CD4-positive, alpha-beta memory T cell (primary cell): ENCODE measurements at regions not wholly inside any gene's neighbourhood (a gene's known extent, or its start where the extent isn't known, plus 50 kb on each side); places are given as distances from the start of the nearest gene placed in this dataset.

Source experiments
- CTCF ChIA-PET: fragments of 350-600 bp; sonication (Branson Sonifier 250); formaldehyde crosslinking; loops from one replicate; lab custom pipeline; 2021; ENCODE audit warnings: inconsistent platforms; ENCODE audit not compliant: partially characterized antibody; lab: Charles Lee
- POLR2A ChIA-PET: fragments of 350-600 bp; sonication (Branson Sonifier 250); formaldehyde crosslinking; loops from one replicate; lab custom pipeline; 2021; ENCODE audit not compliant: partially characterized antibody; lab: Charles Lee
- DNase-seq, 5 donors: peaks; one replicate each; pipeline versions ENCODE4 v3.0.0 to v3.0.0-alpha.2; 2020 to 2022; ENCODE audit warnings: mixed read lengths in 1 of 5
- H3K27ac ChIP-seq: one replicate; pipeline ENCODE4 v1.7.0; 2013; ENCODE audit warnings: low read depth, low read length
- H3K27me3 ChIP-seq: 2 replicates; pipeline ENCODE4 v1.7.0; 2013; ENCODE audit warnings: mild to moderate bottlenecking, low read length, moderate library complexity; ENCODE audit not compliant: insufficient read depth
- H3K36me3 ChIP-seq: 2 replicates; pipeline ENCODE4 v1.7.0; 2013; ENCODE audit warnings: mild to moderate bottlenecking, low read length, moderate library complexity; ENCODE audit not compliant: insufficient read depth
- H3K4me1 ChIP-seq: 2 replicates; pipeline ENCODE4 v1.7.0; 2013; ENCODE audit warnings: mild to moderate bottlenecking, low read length, moderate library complexity; ENCODE audit not compliant: insufficient read depth
- H3K4me3 ChIP-seq, 2 donors: one replicate each; pipeline ENCODE4 v1.7.0; 2013; ENCODE audit warnings: low read length in 2 of 2, mild to moderate bottlenecking in 1 of 2
- H3K9me3 ChIP-seq, 2 donors: one replicate each; pipeline ENCODE4 v1.7.0; 2013; ENCODE audit warnings: low read length in 2 of 2, control low read depth in 1 of 2; ENCODE audit not compliant: control insufficient read depth in 1 of 2
- H3K27ac Mint-ChIP-seq, 7 donors: one replicate each; pipeline ENCODE4 v1.8.0; 2020 to 2021; ENCODE audit warnings: mixed read lengths in 7 of 7, mild to moderate bottlenecking in 6 of 7, inconsistent platforms in 3 of 7, moderate library complexity in 3 of 7
- H3K27me3 Mint-ChIP-seq, 2 donors: one replicate each; pipeline ENCODE4 v1.8.0; 2020 to 2021; ENCODE audit warnings: mixed read lengths in 2 of 2
- H3K36me3 Mint-ChIP-seq, 2 donors: one replicate each; pipeline ENCODE4 v1.8.0; 2020 to 2021; ENCODE audit warnings: mixed read lengths in 2 of 2, inconsistent platforms in 1 of 2, mild to moderate bottlenecking in 1 of 2
- H3K4me1 Mint-ChIP-seq, 4 donors: one replicate each; pipeline ENCODE4 v1.8.0; 2020 to 2021; ENCODE audit warnings: mixed read lengths in 4 of 4, mild to moderate bottlenecking in 1 of 4
- H3K4me3 Mint-ChIP-seq, 8 donors: one replicate each; pipeline ENCODE4 v1.8.0; 2020 to 2021; ENCODE audit warnings: mixed read lengths in 8 of 8, mild to moderate bottlenecking in 7 of 8, moderate library complexity in 6 of 8, inconsistent platforms in 3 of 8
- H3K9me3 Mint-ChIP-seq, 8 donors: one replicate each; pipeline ENCODE4 v1.8.0; 2020 to 2021; ENCODE audit warnings: mixed read lengths in 8 of 8, mild to moderate bottlenecking in 5 of 8, inconsistent platforms in 3 of 8, moderate library complexity in 1 of 8
- intact Hi-C: fragments of 100-400 bp; cut with micrococcal nuclease; formaldehyde crosslinking; loops from one replicate; pipeline ENCODE4 v1.15.1; 2023

DNA sequence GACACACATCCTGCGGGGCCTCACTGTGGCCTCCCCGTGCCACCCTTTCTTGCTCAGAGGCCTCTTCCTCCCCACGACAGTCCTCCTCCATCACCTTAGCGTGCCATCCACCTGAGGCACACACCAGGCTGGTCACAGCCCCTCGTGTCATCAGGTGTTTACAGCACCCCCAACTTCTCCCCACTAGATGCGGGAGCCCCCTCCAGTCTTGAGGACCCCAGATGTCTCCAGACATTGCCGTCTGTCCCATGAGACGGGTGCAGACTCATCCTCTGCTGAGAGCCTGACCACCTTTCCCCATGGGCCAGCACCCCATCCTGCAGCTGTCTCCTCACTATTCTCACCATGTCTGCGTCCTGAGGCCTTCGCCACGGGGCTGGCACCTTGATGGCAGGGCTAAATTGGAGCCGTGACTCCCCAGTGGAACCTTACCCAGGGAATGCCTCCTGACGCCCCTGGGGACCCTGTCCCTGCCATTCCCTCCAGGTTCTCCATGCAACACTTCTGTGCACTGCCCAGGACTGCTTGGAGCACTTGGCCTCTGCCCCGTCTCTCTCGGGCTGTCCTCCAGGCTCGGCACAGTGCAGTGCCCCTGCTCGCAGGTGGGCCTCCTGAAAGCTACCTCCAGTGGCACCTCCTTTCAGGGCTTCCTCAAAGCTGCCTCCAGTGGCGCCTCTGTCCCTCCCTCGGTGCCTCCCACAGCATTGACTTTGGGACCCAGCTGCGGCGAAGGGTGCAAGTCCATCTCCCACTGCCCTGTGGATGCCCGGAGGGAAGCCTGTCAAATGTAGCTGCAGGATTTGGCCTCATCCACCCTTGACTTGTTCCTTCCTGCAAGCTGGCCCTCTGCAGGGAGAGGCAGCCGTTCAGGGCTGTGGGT, 1386.8 kb downstream of the BRD1 start:
- H3K27me3 Mint-ChIP-seq: no peaks in the 10 kb centered on the region
- H3K4me1 ChIP-seq: no peaks in the 10 kb centered on the region
- no peaks in the 10 kb centered on the region for H3K9me3 ChIP-seq
- intact Hi-C loops: no loop called here
- POLR2A ChIA-PET: no interaction called here
- H3K4me1 Mint-ChIP-seq: no peaks in the 10 kb centered on the region
- no peak overlapping the region for H3K4me3 Mint-ChIP-seq
- no peak overlapping the region for H3K27ac ChIP-seq
- peaks cover 0 to 2% (median 0%) of the 10 kb centered on the region in 8 donors for H3K9me3 Mint-ChIP-seq
- H3K36me3 ChIP-seq: no peaks in the 10 kb centered on the region
- no peak overlapping the region for H3K4me3 ChIP-seq
- no peaks in the 10 kb centered on the region for H3K36me3 Mint-ChIP-seq
- no peaks in the 10 kb centered on the region for H3K27me3 ChIP-seq
- H3K27ac Mint-ChIP-seq: no peak overlapping the region
- CTCF ChIA-PET: no interaction called here
- DNase-seq: no peak

GRCh38 chr22:48440176-48440575, 1387.5 kb downstream of the BRD1 start:
- no peaks in the 10 kb centered on the region for H3K27me3 ChIP-seq
- no peak overlapping the region for H3K4me3 ChIP-seq
- no peak overlapping the region for H3K4me3 Mint-ChIP-seq
- H3K9me3 Mint-ChIP-seq: peaks cover 0 to 2% (median 0%) of the 10 kb centered on the region in 8 donors
- CTCF ChIA-PET: no interaction called here
- no peaks in the 10 kb centered on the region for H3K9me3 ChIP-seq
- H3K27ac ChIP-seq: no peak overlapping the region
- no peaks in the 10 kb centered on the region for H3K4me1 ChIP-seq
- POLR2A ChIA-PET: no interaction called here
- H3K36me3 Mint-ChIP-seq: no peaks in the 10 kb centered on the region
- no peak overlapping the region for H3K27ac Mint-ChIP-seq
- no peaks in the 10 kb centered on the region for H3K27me3 Mint-ChIP-seq
- H3K4me1 Mint-ChIP-seq: no peaks in the 10 kb centered on the region
- no peak for DNase-seq
- intact Hi-C loops: no loop called here
- no peaks in the 10 kb centered on the region for H3K36me3 ChIP-seq

DNA sequence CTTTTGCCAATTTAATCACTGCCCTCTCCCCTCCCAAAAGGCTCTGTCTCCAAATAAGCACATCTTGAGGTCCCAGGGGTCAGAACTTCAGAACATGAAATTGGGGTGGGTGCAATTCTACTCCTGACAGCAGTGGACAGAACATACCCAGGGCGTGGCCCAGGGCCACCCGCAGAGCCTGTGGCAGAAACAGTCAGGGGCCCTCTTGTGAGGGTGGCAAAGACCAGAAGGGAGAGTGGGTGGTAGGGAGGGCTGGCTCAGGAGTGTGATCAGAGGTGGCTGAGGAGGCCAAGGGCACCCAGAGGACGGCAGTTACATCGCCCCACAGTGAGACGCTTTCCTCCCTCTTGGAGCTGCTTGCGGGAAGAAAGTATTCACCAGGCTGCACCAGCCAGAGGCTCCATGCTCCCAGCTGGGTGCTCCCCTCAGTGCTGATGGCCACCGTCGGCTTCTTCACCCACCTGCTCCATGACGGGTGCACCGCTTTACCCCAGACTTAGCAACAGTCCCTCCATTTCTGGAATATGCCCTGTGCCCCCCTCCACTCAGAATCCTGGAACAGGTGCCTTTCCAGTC, 1388.0 kb downstream of the BRD1 start:
- Histone ChIP-seq H3K27me3 (no peaks in the 10 kb centered on the region), H3K4me3 (no peak overlapping the region), H3K9me3 (no peaks in the 10 kb centered on the region), H3K27ac (no peak overlapping the region), H3K36me3 (no peaks in the 10 kb centered on the region), H3K4me1 (no peaks in the 10 kb centered on the region)
- Mint-ChIP-seq H3K27ac (no peak overlapping the region), H3K4me3 (no peak overlapping the region), H3K9me3 (peaks cover 0 to 2% (median 0%) of the 10 kb centered on the region in 8 donors), H3K36me3 (no peaks in the 10 kb centered on the region), H3K27me3 (no peaks in the 10 kb centered on the region), H3K4me1 (no peaks in the 10 kb centered on the region)
- DNase-seq: no peak
- CTCF ChIA-PET: no interaction called here
- POLR2A ChIA-PET: no interaction called here
- intact Hi-C loops: no loop called here

DNA sequence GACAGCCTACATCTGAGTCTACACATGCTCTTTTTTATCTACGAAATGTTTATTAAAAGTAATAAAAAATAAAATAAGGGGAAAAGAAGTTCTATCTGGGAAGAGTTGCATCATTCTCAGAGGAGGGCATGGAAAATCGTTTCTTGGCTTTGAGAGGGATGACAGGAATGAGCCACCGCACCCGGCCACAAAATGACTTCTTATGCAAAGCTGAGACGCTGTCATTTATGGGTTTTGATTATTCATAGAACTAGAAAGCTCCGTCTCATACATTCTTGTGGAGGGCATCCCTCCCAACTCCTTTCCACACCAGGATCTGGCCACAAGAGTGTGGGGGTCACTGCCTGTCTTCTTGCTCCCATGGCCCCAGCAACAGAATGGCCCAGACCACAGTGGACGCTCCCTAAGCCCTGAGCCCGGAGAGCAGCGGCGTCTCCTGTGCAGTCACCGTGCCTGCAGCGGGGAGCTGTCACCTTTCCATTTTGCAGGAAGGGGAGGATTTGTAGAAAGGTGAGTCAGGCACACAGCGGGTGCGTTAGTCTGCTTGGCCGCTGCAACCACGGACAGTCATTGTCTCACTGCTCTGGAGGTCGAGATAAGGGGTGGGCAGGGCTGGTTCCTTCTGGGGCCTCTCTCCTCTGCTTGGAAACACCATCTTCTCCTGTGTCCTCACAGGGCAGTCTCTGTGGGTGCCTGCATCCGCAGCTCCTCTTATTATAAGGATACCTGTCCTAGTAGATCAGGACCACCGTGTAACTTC, 1388.7 kb downstream of the BRD1 start:
- H3K36me3 Mint-ChIP-seq: no peaks in the 10 kb centered on the region
- ChIA-PET CTCF (no interaction called here), POLR2A (no interaction called here)
- H3K27ac Mint-ChIP-seq: no peak overlapping the region
- no peak for DNase-seq
- intact Hi-C loops: no loop called here
- Histone ChIP-seq H3K27ac (no peak overlapping the region), H3K4me3 (no peak overlapping the region), H3K27me3 (no peaks in the 10 kb centered on the region), H3K4me1 (no peaks in the 10 kb centered on the region), H3K36me3 (no peaks in the 10 kb centered on the region), H3K9me3 (no peaks in the 10 kb centered on the region)
- no peak overlapping the region for H3K4me3 Mint-ChIP-seq
- no peaks in the 10 kb centered on the region for H3K4me1 Mint-ChIP-seq
- H3K27me3 Mint-ChIP-seq: no peaks in the 10 kb centered on the region
- peaks cover 0 to 2% (median 0%) of the 10 kb centered on the region in 8 donors for H3K9me3 Mint-ChIP-seq

- Mint-ChIP-seq H3K27ac (peak overlapping the region in 1 of 7 donors; percentile 59), H3K4me1 (no peaks in the 10 kb centered on the region), H3K27me3 (no peaks in the 10 kb centered on the region), H3K4me3 (no peak overlapping the region), H3K36me3 (no peaks in the 10 kb centered on the region), H3K9me3 (peaks cover 0 to 2% (median 0%) of the 10 kb centered on the region in 8 donors)
- Histone ChIP-seq H3K4me3 (no peak overlapping the region), H3K27ac (no peak overlapping the region), H3K4me1 (no peaks in the 10 kb centered on the region), H3K27me3 (no peaks in the 10 kb centered on the region), H3K9me3 (no peaks in the 10 kb centered on the region), H3K36me3 (no peaks in the 10 kb centered on the region)
- ChIA-PET POLR2A (no interaction called here), CTCF (no interaction called here)
- intact Hi-C loops: no loop called here
- DNase-seq: no peak
Observed at GRCh38 chr22:48438096-48438495, 1389.6 kb downstream of the BRD1 start.

- Mint-ChIP-seq H3K4me1 (no peaks in the 10 kb centered on the region), H3K36me3 (no peaks in the 10 kb centered on the region), H3K9me3 (peaks cover 0 to 2% (median 0%) of the 10 kb centered on the region in 8 donors), H3K27me3 (no peaks in the 10 kb centered on the region), H3K4me3 (no peak overlapping the region), H3K27ac (no peak overlapping the region)
- intact Hi-C loops: no loop called here
- ChIA-PET POLR2A (no interaction called here), CTCF (no interaction called here)
- no peaks in the 10 kb centered on the region for H3K36me3 ChIP-seq
- no peak for DNase-seq
- no peaks in the 10 kb centered on the region for H3K27me3 ChIP-seq
- no peaks in the 10 kb centered on the region for H3K9me3 ChIP-seq
- H3K27ac ChIP-seq: no peak overlapping the region
- H3K4me3 ChIP-seq: no peak overlapping the region
- H3K4me1 ChIP-seq: no peaks in the 10 kb centered on the region
Observed at GRCh38 chr22:48436201-48436931, 1391.3 kb downstream of the BRD1 start.

DNA sequence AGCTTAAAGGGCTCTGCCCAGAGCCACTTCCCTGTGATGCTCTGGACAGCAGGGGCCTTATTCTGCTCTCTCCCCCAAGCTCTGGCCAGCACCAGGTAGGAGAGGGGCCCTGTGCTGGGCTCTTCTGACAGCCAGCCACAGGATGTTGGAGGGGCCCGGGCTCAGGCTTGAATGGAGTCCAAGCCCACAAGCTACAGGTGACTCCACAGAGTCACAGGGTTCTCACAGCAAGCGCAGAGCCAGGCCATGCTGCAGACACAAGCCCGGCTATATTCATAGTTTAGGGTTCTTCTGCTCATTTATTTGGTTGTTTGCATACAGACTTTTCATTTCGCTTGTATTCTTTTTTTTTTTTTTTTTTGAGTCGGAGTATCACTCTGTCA, 1392.8 kb downstream of the BRD1 start:
- H3K9me3 ChIP-seq: no peaks in the 10 kb centered on the region
- H3K4me1 Mint-ChIP-seq: no peaks in the 10 kb centered on the region
- H3K27me3 Mint-ChIP-seq: peaks cover 0 to 2% of the 10 kb centered on the region in 2 donors
- DNase-seq: no peak
- no peaks in the 10 kb centered on the region for H3K4me1 ChIP-seq
- POLR2A ChIA-PET: no interaction called here
- CTCF ChIA-PET: no interaction called here
- H3K27ac ChIP-seq: no peak overlapping the region
- H3K27me3 ChIP-seq: no peaks in the 10 kb centered on the region
- intact Hi-C loops: no loop called here
- no peak overlapping the region for H3K4me3 Mint-ChIP-seq
- H3K27ac Mint-ChIP-seq: no peak overlapping the region
- H3K36me3 Mint-ChIP-seq: no peaks in the 10 kb centered on the region
- no peaks in the 10 kb centered on the region for H3K36me3 ChIP-seq
- peaks cover 0 to 2% (median 0%) of the 10 kb centered on the region in 8 donors for H3K9me3 Mint-ChIP-seq
- H3K4me3 ChIP-seq: no peak overlapping the region
